HG03342 (cell line): ENCODE measurements at regions not wholly inside any gene's neighbourhood (a gene's known extent, or its start where the extent isn't known, plus 50 kb on each side); places are given as distances from the start of the nearest gene placed in this dataset.

Source experiments
- ATAC-seq: cut with Tn5 transposase; IDR thresholded peaks from one replicate; pipeline ENCODE4 v1.9.1; 2021; ENCODE audit warnings: mild to moderate bottlenecking, moderate library complexity; ENCODE audit not compliant: unreplicated experiment

- no peak for ATAC-seq
Measured at GRCh38 chr12:41778934-41779333, 365.7 kb downstream of the GXYLT1 start.

- ATAC-seq, result no peak
Measured at GRCh38 chr12:41777064-41777790, 367.4 kb downstream of the GXYLT1 start.

GRCh38 chr12:41772478-41772877 is 372.2 kb downstream of the GXYLT1 start:
- no peak for ATAC-seq

- ATAC-seq, result no peak
Measured at GRCh38 chr12:41769810-41770209, 374.9 kb downstream of the GXYLT1 start.

- ATAC-seq, result no peak
Measured at GRCh38 chr12:41768456-41768855, 376.2 kb downstream of the GXYLT1 start.

- no peak for ATAC-seq
Measured at GRCh38 chr12:41762691-41763090, 382.0 kb downstream of the GXYLT1 start.

- no peak for ATAC-seq
Measured at GRCh38 chr12:41745593-41745992, 399.1 kb downstream of the GXYLT1 start.

- ATAC-seq, result no peak
Measured at GRCh38 chr12:41743835-41744234, 400.8 kb downstream of the GXYLT1 start.

- ATAC-seq, result no peak
Measured at GRCh38 chr12:41739066-41739465, 405.6 kb downstream of the GXYLT1 start.

- no peak for ATAC-seq
Measured at GRCh38 chr12:41737423-41737822, 407.3 kb downstream of the GXYLT1 start.

GRCh38 chr12:41736436-41736835 is 408.2 kb downstream of the GXYLT1 start:
- no peak for ATAC-seq

- no peak for ATAC-seq
Measured at GRCh38 chr12:41731691-41732090, 413.0 kb downstream of the GXYLT1 start.

- ATAC-seq, result no peak
Measured at GRCh38 chr12:41731061-41731460, 413.6 kb downstream of the GXYLT1 start.

- no peak for ATAC-seq
Measured at GRCh38 chr12:41724216-41724615, 420.5 kb downstream of the GXYLT1 start.

- ATAC-seq, result no peak
Measured at GRCh38 chr12:41719214-41719613, 425.5 kb downstream of the GXYLT1 start.

GRCh38 chr12:41715256-41715655 is 429.4 kb downstream of the GXYLT1 start:
- no peak for ATAC-seq

GRCh38 chr12:41709463-41710285 is 435.0 kb downstream of the GXYLT1 start:
- ATAC-seq, result no peak

GRCh38 chr12:41709012-41709411 is 435.7 kb downstream of the GXYLT1 start:
- no peak for ATAC-seq

GRCh38 chr12:41706376-41706775 is 438.3 kb downstream of the GXYLT1 start:
- ATAC-seq, result no peak

GRCh38 chr12:41701943-41702601 is 442.6 kb downstream of the GXYLT1 start:
- no peak for ATAC-seq

GRCh38 chr12:41700940-41701339 is 443.7 kb downstream of the GXYLT1 start:
- no peak for ATAC-seq

- no peak for ATAC-seq
Measured at GRCh38 chr12:41699658-41700057, 445.0 kb downstream of the GXYLT1 start.
